NCI-H1417 (cell line): ENCODE measurements at regions not wholly inside any gene's neighbourhood (a gene's known extent, or its start where the extent isn't known, plus 50 kb on each side); places are given as distances from the start of the nearest gene placed in this dataset.

Experiments
- DNase-seq, 3 experiments: peaks; one replicate each; lab custom pipeline; 2025; lab: John Stamatoyannopoulos, UW

GRCh38 chr18:24987303-24988252 lies 364.4 kb downstream of the ZNF521 start:
- DNase-seq = peak in 1 of 3 experiments; percentile 22

GRCh38 chr18:24988253-24988840 lies 363.6 kb downstream of the ZNF521 start:
- DNase-seq = no peak

- peak in 2 of 3 experiments; percentile 12 to 19 for DNase-seq
These were observed 362.0 kb downstream of the ZNF521 start for GRCh38 chr18:24989760-24990593.

GRCh38 chr18:24990671-24991134 lies 361.3 kb downstream of the ZNF521 start:
- DNase-seq = no peak

- no peak for DNase-seq
These were observed 360.6 kb downstream of the ZNF521 start for GRCh38 chr18:24991141-24992060.

- DNase-seq = peak in 1 of 3 experiments; percentile 44
These were observed 359.5 kb downstream of the ZNF521 start for GRCh38 chr18:24992491-24992890.

- peak in 2 of 3 experiments; percentile 13 to 33 for DNase-seq
These were observed 358.3 kb downstream of the ZNF521 start for GRCh38 chr18:24993628-24994027.

GRCh38 chr18:24995056-24995455 lies 356.9 kb downstream of the ZNF521 start:
- no peak for DNase-seq

GRCh38 chr18:24995755-24996154 lies 356.2 kb downstream of the ZNF521 start:
- no peak for DNase-seq

- no peak for DNase-seq
These were observed 352.2 kb downstream of the ZNF521 start for GRCh38 chr18:24999650-25000267.

GRCh38 chr18:25001803-25002202 lies 350.2 kb downstream of the ZNF521 start:
- no peak for DNase-seq

GRCh38 chr18:25005541-25006403 lies 346.2 kb downstream of the ZNF521 start:
- peak in 1 of 3 experiments; percentile 85 for DNase-seq

GRCh38 chr18:25010623-25011374 lies 341.2 kb downstream of the ZNF521 start:
- DNase-seq = no peak
